Iris pigment epithelial cell (primary cell): ENCODE measurements at regions not wholly inside any gene's neighbourhood (a gene's known extent, or its start where the extent isn't known, plus 50 kb on each side); places are given as distances from the start of the nearest gene placed in this dataset.

Experiments
- DNase-seq: peaks from one replicate; pipeline ENCODE4 v3.0.0-alpha.2; 2011; ENCODE audit warnings: low read depth

DNA sequence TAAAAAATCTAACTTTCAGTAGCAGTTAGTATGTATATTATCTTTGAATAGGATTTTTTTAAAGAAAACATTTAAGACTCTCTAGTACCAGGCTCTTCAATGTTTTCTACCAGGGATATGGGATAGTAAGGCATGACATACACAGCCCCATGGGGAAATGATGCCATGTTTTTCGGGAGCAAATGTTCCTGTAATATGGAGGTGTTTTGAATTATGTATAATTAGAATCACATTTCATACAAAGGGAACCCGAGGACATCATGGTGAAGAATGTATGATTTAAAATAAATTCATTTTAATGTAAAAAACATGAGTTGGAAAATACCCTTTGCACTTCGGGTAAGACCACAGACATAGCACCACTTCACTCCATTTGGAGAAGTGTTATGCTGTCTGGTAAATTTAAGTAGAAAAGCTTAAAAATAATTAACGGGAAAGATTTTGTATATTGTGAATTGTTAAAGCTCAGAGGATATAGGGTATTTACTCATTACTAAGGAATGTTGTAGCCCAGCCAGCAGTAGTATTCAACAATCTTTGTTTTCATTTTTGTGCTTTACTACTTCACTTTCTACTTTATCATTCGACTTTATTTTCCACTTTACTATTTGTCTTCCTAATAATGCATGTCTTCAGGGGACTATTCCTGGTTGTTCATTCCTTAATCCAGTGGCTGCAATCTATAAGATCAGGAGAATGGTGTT, 2050.7 kb downstream of the ARAP2 start:
- peak; percentile 48 for DNase-seq

DNA sequence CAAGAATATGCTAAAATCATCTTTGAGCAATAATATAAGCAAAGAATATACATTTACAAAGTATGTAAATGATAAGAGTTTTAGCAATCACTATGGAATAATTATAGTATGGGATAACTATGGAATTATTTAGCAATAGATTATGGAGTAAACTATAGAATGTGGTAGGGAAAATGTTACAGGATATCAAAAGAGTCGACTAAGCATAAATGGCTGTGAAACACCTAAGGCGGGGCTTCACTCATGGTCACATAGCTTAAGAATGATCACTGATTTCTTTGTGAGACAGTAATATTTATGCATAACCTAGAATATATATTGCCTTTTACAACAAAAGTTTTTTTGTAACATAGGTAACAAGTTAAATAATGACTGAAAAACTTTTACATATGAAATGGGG, 2049.7 kb downstream of the ARAP2 start:
- no peak for DNase-seq

DNA sequence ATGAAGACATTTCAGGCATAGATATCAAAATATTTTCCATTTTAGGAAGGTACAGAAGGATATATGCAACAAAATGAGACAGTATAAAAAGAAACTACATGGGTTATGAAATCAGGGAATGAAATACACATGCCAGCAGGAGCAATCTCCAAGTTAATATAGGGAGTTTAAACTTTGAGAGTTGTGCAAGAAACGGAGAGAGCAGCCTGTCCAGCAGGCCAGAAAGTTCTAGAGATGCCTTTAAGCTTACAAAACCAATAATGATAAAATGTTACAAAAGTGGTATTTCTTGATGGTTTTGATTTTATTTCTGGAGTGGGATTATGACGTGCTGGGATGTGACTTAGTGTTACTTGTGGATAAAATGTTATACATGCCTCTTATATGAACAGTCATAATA, 2047.9 kb downstream of the ARAP2 start:
- peak; percentile 41 for DNase-seq

DNA sequence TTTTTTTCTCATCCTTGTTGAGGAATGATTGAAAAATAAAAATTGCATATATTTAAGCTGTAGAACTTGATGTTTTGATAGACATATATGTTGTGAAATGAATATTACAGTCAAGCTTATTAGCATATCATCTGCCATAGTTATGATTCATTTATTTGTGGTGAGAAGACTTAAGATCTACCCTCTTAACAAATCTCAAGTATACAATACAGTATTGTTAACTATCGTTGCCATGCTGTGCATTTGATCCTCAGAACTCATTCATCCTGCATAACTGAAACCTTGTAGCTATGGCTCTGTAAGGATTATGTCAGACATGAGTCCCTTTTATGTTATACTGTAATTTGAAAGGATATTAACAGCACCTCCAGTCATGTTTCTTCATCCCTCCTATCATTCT, 2045.3 kb downstream of the ARAP2 start:
- DNase-seq = no peak

DNA sequence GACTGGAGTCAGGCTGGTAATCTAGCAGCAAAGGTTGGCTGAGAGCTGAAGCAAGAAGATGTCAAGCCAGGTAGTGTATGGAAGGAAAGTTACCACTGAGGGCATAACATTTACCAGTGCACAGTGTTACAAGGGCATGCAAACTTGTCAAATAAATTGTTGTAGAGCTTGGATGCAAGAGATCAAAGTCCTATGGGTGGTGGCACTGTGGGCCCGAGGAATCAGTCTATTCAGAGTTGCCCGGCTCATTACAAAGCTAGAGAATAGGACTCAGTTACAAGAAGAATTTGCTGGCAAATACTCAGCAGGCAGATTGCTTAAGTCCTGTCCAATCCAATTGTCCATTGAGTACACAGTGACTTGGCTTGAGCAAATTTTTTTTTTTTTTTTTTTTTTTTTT, 2043.8 kb downstream of the ARAP2 start:
- no peak for DNase-seq

DNA sequence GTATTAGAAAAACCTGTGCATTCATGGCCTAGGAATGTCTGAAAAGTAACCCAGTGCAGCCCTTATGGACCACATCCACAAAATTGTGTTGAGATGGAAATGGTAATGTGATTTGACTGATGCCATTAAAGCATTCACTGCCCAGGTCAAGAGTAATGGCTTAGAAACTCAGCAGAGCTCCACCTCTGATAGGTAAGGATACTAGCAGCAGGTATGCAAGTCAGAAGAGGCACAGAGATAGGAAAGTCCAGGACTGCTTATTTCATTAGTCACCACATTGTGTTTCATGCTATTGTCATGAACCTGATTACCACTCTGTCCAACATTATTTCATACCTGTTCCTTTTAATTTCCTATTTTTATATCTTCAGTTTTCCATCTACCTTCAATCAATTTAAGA, 2042.2 kb downstream of the ARAP2 start:
- DNase-seq = no peak

DNA sequence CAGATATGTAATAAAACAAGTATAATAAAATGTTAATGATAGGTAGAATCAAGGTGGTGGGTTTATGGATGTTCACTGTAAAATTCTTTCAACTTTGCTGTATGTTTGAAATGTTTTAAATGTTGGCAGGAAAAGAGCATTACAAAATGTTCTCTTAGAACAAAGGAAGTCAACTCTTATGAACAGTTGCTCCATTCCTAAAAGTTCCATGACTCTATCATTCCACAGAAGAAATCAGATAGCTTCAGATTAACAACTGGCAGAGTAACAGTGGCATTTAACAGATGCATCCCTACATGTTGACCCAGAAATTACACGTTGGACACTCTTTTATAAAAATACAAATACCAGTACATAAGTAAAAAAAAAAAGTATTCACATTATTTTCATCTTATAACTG, 2023.7 kb downstream of the ARAP2 start:
- peak; percentile 31 for DNase-seq

DNA sequence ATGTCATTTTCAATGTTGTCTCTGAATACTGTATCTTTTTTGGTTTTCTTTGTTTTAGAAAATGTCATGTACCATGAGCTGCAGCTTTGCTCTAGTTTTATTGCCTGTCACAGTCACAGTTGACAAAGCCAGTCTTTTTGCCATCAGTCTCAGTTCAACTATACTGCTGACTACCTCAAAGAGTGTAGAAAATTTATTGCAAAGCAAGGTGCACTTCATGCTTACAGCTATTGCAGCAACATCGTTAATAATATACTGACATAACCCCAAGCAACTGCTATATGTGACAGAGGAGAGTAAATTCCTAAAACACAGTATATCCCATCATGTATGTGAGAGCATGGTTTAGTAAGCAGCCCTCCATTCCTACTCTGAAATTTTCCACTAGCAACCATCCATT, 2022.3 kb downstream of the ARAP2 start:
- DNase-seq = no peak

DNA sequence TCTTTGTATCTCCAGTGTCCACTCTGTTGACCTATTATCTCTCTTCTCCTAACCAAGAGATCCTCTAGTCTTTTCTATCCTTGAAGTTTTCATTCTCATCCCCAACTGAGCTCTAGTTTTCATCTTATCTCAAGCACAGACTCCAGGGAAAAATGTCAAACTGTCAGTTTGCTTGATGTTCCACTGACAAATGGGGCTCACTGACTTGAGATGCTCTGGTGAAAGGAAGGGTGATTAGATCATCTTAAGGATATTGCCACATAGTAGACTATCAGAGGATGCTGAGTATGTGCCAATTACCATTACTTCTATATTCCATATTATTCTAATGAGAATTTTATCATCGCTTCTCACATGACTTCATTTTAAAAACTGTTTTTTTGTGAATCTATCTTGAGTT, 2008.2 kb downstream of the ARAP2 start:
- no peak for DNase-seq

DNA sequence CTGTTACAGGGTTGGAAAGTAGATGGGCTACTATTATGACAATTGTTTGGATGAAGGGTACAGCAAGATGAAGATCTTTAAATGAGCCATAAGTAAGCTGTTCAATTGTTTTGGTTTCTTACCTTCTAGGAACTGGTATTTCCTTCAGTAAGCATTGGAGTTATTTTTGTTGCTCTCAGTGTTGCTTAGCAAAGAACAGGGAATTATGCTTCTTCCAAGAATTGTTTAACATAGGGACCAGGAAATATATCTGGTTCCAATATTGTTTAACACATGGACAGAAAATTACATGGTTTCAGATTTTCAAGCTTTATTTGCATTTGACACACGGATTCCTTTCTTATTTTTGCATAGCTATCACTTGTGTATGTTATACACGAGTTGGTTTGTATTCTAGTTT, 1999.0 kb downstream of the ARAP2 start:
- DNase-seq = no peak

DNA sequence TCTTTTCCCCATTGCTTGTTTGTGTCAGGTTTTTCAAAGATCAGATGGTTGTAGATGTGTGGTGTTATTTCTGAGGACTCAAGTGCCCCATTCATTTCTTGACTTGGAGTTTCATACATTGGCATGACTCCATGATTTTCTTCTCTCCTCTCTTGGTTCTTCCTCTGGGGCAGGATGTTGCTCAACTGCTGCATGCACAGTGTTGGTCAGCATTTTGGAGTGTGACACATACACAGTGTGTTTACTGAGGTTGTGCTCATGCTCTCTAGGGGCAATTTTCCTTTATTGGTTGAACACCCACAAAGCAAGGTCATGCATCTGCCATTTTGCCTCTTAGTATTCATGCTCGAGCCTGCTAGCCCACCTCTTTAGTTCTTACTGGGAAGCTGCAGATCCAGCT, 1993.8 kb downstream of the ARAP2 start:
- peak; percentile 71 for DNase-seq

DNA sequence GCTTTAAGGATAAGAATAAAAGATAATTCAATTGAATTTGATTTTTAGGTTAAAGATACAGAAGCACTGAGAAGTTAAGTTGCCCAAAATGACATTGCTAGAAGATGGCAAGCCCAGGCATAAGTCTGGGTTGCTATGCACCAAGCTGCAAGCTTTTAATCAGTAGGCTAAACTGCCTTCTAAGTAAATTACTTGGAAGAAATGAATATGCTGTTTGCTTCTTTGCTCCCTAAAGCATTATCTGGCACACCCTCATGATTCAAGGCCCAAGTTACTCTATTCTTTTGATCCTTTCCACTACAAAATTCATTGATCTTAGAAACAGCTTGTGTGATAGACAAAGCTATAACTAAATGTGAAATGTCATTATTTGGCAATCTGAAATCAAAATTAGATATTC, 1991.1 kb downstream of the ARAP2 start:
- DNase-seq = no peak

DNA sequence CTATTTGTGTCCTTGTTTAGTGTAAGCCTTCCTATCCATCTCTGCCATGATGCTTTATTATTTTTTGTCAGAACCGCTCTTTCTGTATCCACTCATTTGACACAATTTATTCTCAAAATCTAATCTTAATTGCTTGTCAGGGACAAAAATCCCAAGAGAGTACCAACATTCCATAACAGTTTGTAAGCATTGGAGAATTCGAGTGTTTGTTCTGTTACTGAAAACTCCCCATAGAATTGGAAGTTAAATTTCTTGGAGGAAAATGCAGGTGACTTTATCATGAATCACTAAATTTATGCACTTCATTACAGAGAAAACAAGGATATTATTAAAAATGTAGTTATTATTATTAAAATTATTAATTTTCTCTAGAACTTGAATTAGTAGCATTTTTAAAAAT, 1986.1 kb downstream of the ARAP2 start:
- DNase-seq = no peak

DNA sequence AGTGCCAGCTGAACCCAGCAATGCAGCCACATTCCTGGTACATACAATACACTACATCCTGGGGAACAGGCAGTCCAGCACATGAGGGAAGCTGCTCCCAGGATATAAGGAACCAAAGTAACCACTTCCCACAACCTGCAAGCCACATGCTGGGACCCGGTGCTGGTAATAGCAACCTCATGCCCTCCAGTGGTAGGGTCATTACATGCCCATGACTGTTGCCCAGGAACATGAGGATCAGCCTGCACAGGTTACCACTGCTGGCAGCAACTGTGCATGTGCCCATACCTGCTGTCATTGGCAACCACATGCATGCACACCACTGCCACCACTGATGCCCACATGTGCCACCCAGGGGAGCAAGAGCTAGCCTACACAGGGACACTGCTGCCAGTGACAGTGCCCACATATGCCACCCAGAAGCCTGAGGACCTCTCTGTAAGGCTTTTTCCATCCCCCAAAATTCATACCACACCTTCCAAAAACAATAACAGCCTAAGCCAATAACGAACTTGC, 1982.5 kb downstream of the ARAP2 start:
- no peak for DNase-seq

DNA sequence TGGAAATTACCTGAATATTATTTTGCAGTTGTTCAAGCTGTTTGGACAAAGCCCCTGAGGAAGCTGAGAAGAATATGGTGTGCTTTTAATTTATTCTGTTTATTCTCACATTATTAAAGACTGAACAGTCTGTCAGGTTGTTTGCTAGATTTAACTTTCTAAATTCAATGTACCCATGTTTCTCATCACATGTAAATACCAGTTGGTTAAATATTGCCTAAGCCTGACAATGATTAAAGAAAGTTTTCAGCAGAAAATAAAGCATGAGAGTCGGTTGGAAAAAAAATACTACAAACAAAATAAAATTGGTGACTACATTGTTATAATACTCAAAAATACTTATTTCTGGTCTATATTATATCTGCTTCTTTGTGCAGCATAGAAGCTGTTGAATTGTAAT, 1974.7 kb downstream of the ARAP2 start:
- DNase-seq = no peak

DNA sequence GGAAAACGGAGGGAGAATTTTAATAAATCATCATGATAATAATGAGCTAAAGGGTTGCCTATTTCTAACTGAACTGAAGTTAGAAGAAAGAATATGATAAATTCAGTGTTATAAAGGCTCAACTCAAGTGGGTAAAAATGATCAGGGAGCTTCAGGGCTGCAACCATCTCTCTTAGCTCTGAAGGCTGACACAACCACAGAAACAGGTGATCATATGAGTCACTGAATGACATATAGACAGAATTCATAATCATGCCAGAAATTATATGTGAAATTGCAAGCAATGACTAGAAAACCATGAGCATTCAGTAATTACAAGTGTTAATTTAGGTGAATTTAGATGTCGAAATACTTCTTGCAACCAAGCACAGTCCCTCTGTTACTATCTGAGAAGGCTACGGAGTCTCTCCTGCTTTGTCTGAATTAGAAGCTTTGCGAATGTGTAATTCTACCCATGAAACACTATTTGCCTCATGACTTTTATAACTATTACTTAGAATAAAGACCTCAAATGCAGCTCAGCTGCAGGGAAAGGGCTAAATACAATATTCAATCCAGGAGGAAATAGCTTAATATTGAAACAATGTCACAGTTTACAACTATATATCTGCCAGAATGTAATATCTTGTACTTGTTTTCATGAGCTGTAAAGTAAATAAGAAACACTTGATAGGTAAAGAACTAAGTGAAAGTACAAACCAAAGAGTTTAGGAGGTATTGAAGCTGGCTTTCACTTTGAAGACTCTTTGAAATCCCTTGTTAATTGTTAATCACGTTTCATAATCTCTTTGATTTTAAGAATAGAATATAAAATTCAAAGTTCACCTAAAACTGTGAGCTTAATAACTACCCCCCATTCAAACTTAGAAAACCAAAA, 1972.6 kb downstream of the ARAP2 start:
- DNase-seq = no peak

DNA sequence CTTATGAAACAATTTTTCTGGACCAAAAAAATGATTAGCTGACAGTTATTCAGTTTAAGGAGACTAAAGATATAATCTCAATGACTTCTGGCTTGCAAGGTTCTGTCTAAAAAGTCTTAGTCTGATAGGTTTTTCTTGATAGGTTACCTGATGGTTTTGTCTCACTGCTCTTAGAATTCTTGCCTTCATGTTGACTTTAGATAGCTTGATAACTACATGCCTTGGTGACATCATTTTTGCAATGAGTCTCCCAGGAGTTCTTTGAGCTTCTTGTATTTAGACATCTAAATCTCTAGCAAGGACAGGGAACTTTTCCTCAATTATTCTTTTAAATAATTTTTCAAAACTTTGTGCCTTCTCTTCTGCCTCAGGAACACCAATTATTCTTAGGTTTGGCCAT, 1965.3 kb downstream of the ARAP2 start:
- DNase-seq = no peak

DNA sequence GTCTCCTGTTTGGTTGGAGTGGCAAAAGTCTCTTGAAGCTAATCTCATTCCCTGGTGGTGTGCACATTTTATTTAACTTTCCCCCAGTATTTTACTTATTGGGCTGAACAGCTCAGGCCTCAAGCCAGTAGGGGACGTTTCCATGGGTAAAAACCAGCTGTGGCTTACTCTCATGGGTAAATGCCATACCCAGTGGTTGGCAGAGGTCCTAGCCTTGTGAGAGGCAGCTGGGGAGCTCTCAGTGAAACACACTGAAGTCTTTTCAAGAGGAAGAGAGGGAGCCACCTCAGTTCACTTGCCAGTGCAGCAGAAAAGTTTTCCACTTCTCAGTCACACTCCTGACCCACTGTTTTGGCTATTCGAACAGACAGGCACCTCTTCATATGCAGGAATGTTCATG, 1964.2 kb downstream of the ARAP2 start:
- no peak for DNase-seq

DNA sequence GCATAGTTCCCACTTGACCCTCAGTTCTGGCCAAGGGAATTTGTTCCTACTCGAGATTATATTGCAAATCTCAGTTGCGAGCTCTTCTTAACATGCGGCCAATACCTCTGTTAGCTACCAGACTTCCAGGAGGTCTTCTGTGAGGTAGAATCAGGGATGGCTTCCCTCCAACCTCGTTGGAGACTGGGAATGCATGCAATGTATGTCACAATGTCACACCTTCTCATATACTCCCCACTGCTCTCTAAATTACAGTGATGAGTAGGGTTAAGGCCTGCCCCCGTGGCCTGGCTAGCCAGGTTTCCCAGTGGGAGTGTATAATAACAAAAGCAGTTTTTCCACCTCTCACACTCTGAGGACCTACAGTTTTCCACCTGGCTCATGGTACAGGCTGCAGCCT, 1962.5 kb downstream of the ARAP2 start:
- DNase-seq = no peak

DNA sequence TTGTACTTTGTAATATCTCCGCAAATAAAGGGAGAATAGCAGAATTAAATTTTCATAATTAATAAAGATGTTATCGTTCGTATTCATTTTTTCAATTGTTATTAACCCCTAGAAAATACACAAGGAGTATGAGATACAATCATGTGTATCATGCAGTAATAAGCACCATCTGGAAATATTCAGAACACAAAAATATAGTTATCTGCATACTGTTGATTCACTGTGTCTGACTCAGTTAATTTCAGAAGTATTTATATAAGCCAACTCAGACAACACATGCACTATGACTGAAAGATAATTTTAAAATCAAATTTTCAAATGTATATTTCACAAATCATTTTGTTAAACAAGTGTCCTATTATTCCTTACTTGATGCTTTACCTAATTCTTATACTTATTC, 1954.8 kb downstream of the ARAP2 start:
- no peak for DNase-seq

DNA sequence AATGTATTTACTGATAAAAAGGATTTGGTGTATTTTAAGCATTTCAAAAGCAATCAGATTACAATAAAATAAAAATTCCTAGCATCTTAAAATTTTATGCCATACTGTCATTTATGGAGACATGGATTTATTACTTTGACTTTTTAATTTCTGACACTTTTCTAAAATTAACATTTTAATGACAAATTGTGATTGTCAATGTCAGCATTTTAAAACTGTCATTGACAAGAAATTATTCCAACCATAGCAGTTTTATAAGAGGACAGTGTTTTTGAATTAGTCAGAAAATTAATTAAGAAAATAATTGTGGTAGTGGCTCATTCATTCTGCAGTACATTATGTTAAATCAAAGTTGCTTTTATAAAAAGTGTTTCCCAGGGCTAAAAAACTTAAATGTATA, 1954.4 kb downstream of the ARAP2 start:
- DNase-seq = no peak

DNA sequence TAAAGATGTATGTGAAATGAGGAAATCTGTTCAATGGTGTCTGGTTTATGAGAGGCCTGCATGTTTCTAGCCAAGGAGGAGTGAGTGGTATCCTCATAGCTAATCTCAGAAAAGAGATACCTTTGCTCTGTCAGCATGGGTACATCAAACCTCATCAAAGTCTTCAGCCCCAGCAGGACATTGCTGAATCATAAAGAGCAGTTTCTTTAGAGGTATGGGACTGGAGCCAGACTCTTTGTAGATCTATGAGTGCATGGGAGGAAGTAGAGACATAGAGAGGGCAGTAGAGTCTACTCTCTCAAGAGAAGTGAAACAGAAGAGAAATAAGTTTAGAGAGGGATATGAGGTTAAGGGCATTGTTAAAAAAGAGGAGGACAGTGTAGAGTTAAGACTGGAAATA, 1950.9 kb downstream of the ARAP2 start:
- DNase-seq = peak; percentile 27

DNA sequence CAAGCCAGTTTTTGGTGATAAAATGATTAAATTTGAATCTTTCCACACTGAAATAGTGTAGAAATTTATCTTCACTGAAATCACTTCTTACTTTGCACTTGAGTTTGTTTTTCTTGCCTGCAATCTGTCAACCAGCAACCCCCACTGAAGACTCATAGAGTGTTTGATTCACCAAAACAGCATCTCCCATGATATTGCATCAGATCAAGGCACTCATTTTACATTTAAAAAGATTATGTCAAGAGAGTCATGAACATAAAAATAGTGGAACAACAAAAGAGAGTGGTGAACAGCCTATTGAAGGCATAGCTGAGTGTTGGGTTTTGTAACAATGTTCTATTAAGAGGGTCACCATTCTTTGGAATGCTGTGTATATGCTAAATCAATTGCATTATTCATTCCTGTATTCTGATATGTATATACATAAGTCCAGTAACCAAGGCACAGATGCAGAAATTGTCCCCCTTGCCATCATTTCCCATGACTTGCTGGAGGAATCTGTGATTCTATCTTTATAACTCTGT, 1934.9 kb downstream of the ARAP2 start:
- peak; percentile 2 for DNase-seq
